Brain microvascular endothelial cell (primary cell): ENCODE measurements at regions not wholly inside any gene's neighbourhood (a gene's known extent, or its start where the extent isn't known, plus 50 kb on each side); places are given as distances from the start of the nearest gene placed in this dataset.
"Not testable (repeated sequence)": the region's sequence is repeated elsewhere in the genome, so short reads cannot be mapped to it uniquely, and the experiment has no call there.

Source experiments
- DNase-seq: peaks from one replicate; pipeline ENCODE4 v3.0.0-alpha.2; 2020
- H3K27ac ChIP-seq: fragments of 250-450 bp; sonication (Bioruptor Pico); 2 replicates; pipeline ENCODE4 v1.5.1; 2020; ENCODE audit warnings: mild to moderate bottlenecking, moderate library complexity
- H3K27me3 ChIP-seq: fragments of 250-450 bp; sonication (Bioruptor Pico); replicated peaks from 2 replicates; pipeline ENCODE4 v1.5.1; 2020; ENCODE audit warnings: mild to moderate bottlenecking
- H3K36me3 ChIP-seq: fragments of 250-450 bp; sonication (Bioruptor Pico); replicated peaks from 2 replicates; pipeline ENCODE4 v1.5.1; 2020; ENCODE audit warnings: mild to moderate bottlenecking
- H3K4me3 ChIP-seq: 2 replicates; pipeline ENCODE4 v1.5.1; 2011; ENCODE audit warnings: low read depth, mild to moderate bottlenecking, control low read depth, low read length, moderate library complexity
- in situ Hi-C: cut with HindIII; loops from 2 replicates; pipeline ENCODE4 v1.10.0; 2017; ENCODE audit warnings: low sequenced_read_pairs, low pct_ligation_motif_present
- TF ChIP-seq, protein P1 (sequence below): IDR thresholded peaks from 2 replicates; pipeline ENCODE4 v1.5.1; 2011; ENCODE audit warnings: low read depth, mild to moderate bottlenecking, moderate library complexity, low read length, control low read depth, inconsistent platforms; ENCODE audit errors: missing control alignments

- no peaks in the 10 kb centered on the region for H3K36me3 ChIP-seq
- in situ Hi-C loops = no loop called here
- TF ChIP-seq, protein P1, sequence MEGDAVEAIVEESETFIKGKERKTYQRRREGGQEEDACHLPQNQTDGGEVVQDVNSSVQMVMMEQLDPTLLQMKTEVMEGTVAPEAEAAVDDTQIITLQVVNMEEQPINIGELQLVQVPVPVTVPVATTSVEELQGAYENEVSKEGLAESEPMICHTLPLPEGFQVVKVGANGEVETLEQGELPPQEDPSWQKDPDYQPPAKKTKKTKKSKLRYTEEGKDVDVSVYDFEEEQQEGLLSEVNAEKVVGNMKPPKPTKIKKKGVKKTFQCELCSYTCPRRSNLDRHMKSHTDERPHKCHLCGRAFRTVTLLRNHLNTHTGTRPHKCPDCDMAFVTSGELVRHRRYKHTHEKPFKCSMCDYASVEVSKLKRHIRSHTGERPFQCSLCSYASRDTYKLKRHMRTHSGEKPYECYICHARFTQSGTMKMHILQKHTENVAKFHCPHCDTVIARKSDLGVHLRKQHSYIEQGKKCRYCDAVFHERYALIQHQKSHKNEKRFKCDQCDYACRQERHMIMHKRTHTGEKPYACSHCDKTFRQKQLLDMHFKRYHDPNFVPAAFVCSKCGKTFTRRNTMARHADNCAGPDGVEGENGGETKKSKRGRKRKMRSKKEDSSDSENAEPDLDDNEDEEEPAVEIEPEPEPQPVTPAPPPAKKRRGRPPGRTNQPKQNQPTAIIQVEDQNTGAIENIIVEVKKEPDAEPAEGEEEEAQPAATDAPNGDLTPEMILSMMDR = no peak
- no peak overlapping the region for H3K4me3 ChIP-seq
- H3K27me3 ChIP-seq = no peaks in the 10 kb centered on the region
- H3K27ac ChIP-seq = no peak overlapping the region
- DNase-seq = no peak
These were observed 139.0 kb upstream of the MTPN start for GRCh38 chr7:136116186-136116585.

DNA sequence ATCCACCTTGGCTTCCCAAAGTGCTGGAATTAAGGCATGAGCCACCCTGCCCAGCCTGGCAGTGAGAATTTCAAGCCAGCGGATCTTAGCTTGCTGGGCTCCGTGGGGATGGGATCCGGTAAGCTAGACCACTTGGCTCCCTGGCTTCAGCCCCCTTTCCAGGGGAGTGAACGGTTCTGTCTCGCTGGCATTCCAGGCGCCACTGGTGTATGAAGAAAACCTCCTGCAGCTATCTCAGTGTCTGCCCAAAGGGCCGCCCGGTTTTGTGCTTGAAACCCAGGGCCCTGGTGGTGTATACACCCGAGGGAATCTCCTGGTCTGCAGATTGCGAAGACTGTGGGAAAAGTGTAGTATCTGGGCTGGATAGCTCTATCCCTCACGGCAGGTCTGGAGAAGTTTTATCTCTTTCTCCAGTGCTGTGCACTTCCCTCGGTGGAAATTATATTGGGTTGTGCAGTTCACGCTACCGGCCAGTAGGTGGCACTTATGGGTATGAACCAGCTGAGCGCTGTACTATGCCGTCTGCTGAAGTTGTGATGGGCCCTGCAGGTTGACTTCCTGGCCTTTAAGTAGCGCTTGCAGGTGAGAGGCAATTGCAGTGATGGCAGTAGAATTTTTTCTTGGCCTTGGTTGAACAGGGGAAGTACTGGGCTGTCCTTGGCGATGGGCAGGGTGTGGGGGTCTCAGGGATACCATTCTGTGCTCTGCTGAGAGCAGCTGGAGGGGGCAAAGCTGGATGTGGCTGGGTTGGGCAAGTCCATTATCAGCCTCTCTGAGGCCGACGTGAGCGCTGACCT lies 138.0 kb upstream of the MTPN start:
- DNase-seq = peak; percentile 61
- H3K27me3 ChIP-seq = no peaks in the 10 kb centered on the region
- no peaks in the 10 kb centered on the region for H3K36me3 ChIP-seq
- in situ Hi-C loops = no loop called here
- no peak overlapping the region for H3K27ac ChIP-seq
- TF ChIP-seq, protein P1 = peak; percentile 90
- no peak overlapping the region for H3K4me3 ChIP-seq

DNA sequence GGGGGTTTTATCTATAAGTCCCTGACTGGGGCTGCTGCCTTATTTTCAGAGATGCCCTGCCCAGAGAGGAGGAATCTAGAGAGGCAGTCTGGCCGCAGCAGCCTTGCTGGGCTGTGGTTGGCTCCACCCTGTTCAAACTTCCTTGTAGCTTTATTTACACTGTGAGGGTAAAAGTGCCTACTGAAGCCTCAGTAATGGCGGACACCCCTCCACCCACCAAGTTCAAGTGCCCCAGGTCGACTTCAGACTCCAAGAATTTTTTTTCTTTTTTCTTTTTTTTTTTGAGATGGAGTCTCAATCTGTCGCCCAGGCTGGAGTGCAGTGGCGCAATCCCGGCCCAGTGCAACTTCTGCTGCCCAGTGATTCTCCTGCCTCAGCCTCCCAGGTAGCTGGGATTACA lies 137.3 kb upstream of the MTPN start:
- DNase-seq, H3K27ac ChIP-seq, in situ Hi-C loops, H3K27me3 ChIP-seq, H3K36me3 ChIP-seq, H3K4me3 ChIP-seq: not testable (repeated sequence)

DNA sequence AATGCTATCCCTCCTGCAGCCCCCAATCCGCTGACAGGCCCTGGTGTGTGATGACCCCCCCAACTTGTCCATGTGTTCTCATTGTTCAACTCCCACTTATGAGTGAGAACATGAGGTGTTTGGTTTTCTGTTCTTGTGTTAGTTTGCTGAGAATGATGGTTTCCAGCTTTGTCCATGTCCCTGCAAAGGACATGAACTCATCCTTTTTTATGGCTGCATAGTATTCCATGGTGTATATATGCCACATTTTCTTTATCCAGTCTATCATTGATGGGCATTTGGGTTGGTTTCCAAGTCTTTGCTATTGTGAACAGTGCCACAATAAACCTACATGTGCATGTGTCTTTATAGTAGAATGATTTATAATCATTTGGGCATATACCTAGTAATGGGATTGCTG lies 131.9 kb upstream of the MTPN start:
- in situ Hi-C loops, H3K36me3 ChIP-seq, H3K27ac ChIP-seq: not testable (repeated sequence)

DNA sequence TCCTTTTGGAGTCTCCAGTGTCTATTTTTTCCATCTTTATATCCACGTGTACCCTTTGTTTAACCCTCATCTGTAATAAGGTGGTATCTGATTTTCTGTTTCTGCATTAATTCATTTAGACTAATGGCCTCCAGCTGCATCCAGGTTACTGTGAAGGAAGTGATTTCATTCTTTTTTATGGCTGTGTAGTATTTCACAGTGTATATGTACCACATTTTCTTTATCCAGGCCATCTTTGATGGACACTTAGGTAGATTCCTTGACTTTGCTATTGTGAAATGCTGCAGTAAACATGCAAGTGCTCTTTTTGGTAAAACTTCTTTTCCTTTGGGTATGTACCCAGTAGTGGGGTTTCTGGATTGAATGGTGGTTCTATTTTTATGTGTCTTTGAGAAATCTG lies 128.0 kb upstream of the MTPN start:
- DNase-seq = no peak
- no peak overlapping the region for H3K27ac ChIP-seq
- H3K27me3 ChIP-seq = no peaks in the 10 kb centered on the region
- in situ Hi-C loops = no loop called here
- TF ChIP-seq, protein P1 = no peak
- no peaks in the 10 kb centered on the region for H3K36me3 ChIP-seq
- no peak overlapping the region for H3K4me3 ChIP-seq

More for the DNA sequence above, 131.9 kb upstream of the MTPN start:
- H3K27me3 ChIP-seq, H3K4me3 ChIP-seq, DNase-seq: not testable (repeated sequence)

- Histone ChIP-seq H3K36me3 (no peaks in the 10 kb centered on the region), H3K27me3 (no peaks in the 10 kb centered on the region), H3K4me3 (no peak overlapping the region), H3K27ac (no peak overlapping the region)
- TF ChIP-seq, protein P1 = no peak
- in situ Hi-C loops = no loop called here
- DNase-seq = no peak
These were observed 127.1 kb upstream of the MTPN start for GRCh38 chr7:136104269-136104603.
